K562 (cell line): ENCODE measurements at regions not wholly inside any gene's neighbourhood (a gene's known extent, or its start where the extent isn't known, plus 50 kb on each side); places are given as distances from the start of the nearest gene placed in this dataset.

Experiments
- ATAC-seq: fragments of 200-7000 bp; cut with Tn5 transposase; 3 replicates; pipeline ENCODE4 v1.9.1; 2020; ENCODE audit warnings: moderate library complexity
- BruUV-seq: library from RNA; stranded (reverse); fragments of 400-500 nt; replicated peaks from 2 replicates; lab custom pipeline; 2021; lab: Mats Ljungman, UMichigan
- CTCF ChIA-PET: fragments of 300-600 bp; formaldehyde crosslinking; extraction: SDS; loops from one replicate; lab custom pipeline; 2021; ENCODE audit warnings: low intra/inter-chr PET ratio; lab: Yijun Ruan, JAX
- POLR2A ChIA-PET: fragments of 300-600, 350-650 bp; sonication (Branson Sonifier 250); formaldehyde crosslinking; extraction: SDS; loops from one replicate; lab custom pipeline; 2021; ENCODE audit warnings: antibody characterized with exemption, inconsistent platforms; lab: Yijun Ruan, JAX
- DNase-seq, 4 experiments: peaks; one replicate each; pipeline versions ENCODE4 v3.0.0 to v3.0.0-alpha.2; 2011 to 2018; ENCODE audit warnings: low spot score in 3 of 4, mixed read lengths in 3 of 4; ENCODE audit errors: extremely low read depth in 1 of 4
- FAIRE-seq: peaks from 2 replicates; lab custom pipeline; 2011; peaks lifted over from hg19 to GRCh38; lab: Jason Lieb, UNC
- H2AFZ ChIP-seq: 2 replicates; pipeline ENCODE4 v1.6.0; 2011; ENCODE audit warnings: low read depth, low read length, control low read depth, inconsistent platforms
- H3K27ac ChIP-seq: fragments of 200-600 bp; 3 replicates; pipeline ENCODE4 v1.8.0; 2011; ENCODE audit warnings: low read depth, mild to moderate bottlenecking, control low read depth, inconsistent platforms, low read length, moderate library complexity, mixed read lengths; ENCODE audit errors: extremely low read depth
- H3K27me3 ChIP-seq, 2 experiments: fragments of 300-600 bp in 1 of 2; 2 replicates in 1 of 2; 3 replicates in 1 of 2; pipeline versions ENCODE4 v1.6.0 to v1.8.0; 2011; ENCODE audit warnings: inconsistent platforms in 2 of 2, low read length in 2 of 2, mild to moderate bottlenecking in 1 of 2, mixed read lengths in 1 of 2, moderate library complexity in 1 of 2; ENCODE audit not compliant: control insufficient read depth in 2 of 2, insufficient read depth in 2 of 2
- H3K36me3 ChIP-seq: fragments of 300-600 bp; 3 replicates; pipeline ENCODE4 v1.8.0; 2011; ENCODE audit warnings: mild to moderate bottlenecking, low read length, inconsistent platforms; ENCODE audit not compliant: control insufficient read depth, insufficient read depth
- H3K4me1 ChIP-seq, 2 experiments: fragments of 200-600 bp in 1 of 2; replicated peaks in 1 of 2; 2 replicates in 1 of 2; 3 replicates in 1 of 2; pipeline versions ENCODE4 v1.5.1 to v1.8.0; 2011; ENCODE audit warnings: inconsistent platforms in 2 of 2, low read length in 2 of 2, mild to moderate bottlenecking in 1 of 2, mixed read lengths in 1 of 2, moderate library complexity in 1 of 2; ENCODE audit not compliant: control insufficient read depth in 2 of 2, insufficient read depth in 2 of 2
- H3K4me2 ChIP-seq: 2 replicates; pipeline ENCODE4 v1.6.1; 2011; ENCODE audit warnings: low read length, control low read depth, inconsistent platforms, mixed read lengths; ENCODE audit not compliant: insufficient read depth
- H3K4me3 ChIP-seq: fragments of 200-600 bp; sonication (generic), shearing (Covaris generic); 2 replicates; pipeline ENCODE4 v1.5.1; 2016; ENCODE audit warnings: control low read depth, inconsistent platforms
- H3K79me2 ChIP-seq: fragments of 200-600 bp; 3 replicates; pipeline ENCODE4 v1.8.0; 2011; ENCODE audit warnings: low read length, inconsistent platforms; ENCODE audit not compliant: control insufficient read depth, insufficient read depth
- H3K9ac ChIP-seq, 2 experiments: 2 replicates each; pipeline versions ENCODE4 v1.6.0 to v1.6.1; 2011; ENCODE audit warnings: low read depth in 2 of 2, low read length in 2 of 2, control low read depth in 1 of 2, inconsistent platforms in 1 of 2, mild to moderate bottlenecking in 1 of 2, mixed read lengths in 1 of 2; ENCODE audit not compliant: insufficient read depth in 1 of 2
- H3K9me1 ChIP-seq: one replicate; pipeline ENCODE4 v1.6.0; 2011; ENCODE audit warnings: inconsistent platforms, mild to moderate bottlenecking, low read length, moderate library complexity; ENCODE audit not compliant: control insufficient read depth, insufficient read depth
- H3K9me3 ChIP-seq: replicated peaks from 2 replicates; pipeline ENCODE4 v1.5.1; 2011; ENCODE audit warnings: low read depth, low read length, inconsistent platforms; ENCODE audit not compliant: control insufficient read depth, insufficient read depth
- H4K20me1 ChIP-seq: replicated peaks from 2 replicates; pipeline ENCODE4 v1.6.1; 2011; ENCODE audit warnings: low read length, inconsistent platforms, mixed read lengths; ENCODE audit not compliant: control insufficient read depth, insufficient read depth
- FOXP1 ChIP-seq: sonication (generic); formaldehyde crosslinking; IDR thresholded peaks from 2 replicates; pipeline ENCODE4 v1.8.0; 2022; ENCODE audit warnings: mild to moderate bottlenecking, missing genetic modification reagents
- HNRNPLL ChIP-seq: fragments of 200-400 bp; formaldehyde crosslinking; IDR thresholded peaks from 2 replicates; pipeline ENCODE4 v1.6.1; 2017; ENCODE audit warnings: low read length, low read depth, mild to moderate bottlenecking; ENCODE audit not compliant: poor library complexity, severe bottlenecking
- KDM2B ChIP-seq: fragments of 250-450 bp; sonication (Bioruptor Pico); IDR thresholded peaks from 2 replicates; pipeline ENCODE4 v1.8.0; 2021; ENCODE audit warnings: mild to moderate bottlenecking, moderate library complexity
- LCOR ChIP-seq: sonication (generic); formaldehyde crosslinking; IDR thresholded peaks from 2 replicates; pipeline ENCODE4 v1.8.0; 2022; ENCODE audit warnings: mild to moderate bottlenecking, missing genetic modification reagents
- MCM7 ChIP-seq, 2 experiments: fragments of 450-650 bp; IDR thresholded peaks; 2 replicates each; pipeline ENCODE4 v1.6.1; 2016 to 2018
- MTA2 ChIP-seq: fragments of 450-650 bp; IDR thresholded peaks from 2 replicates; pipeline ENCODE4 v1.6.1; 2016; ENCODE audit warnings: low read depth
- NCOA1 ChIP-seq: fragments of 450-650 bp; IDR thresholded peaks from 2 replicates; pipeline ENCODE4 v1.6.1; 2016; ENCODE audit warnings: low read depth
- NRF1 ChIP-seq, 2 experiments: fragments of 450-650 bp; IDR thresholded peaks in 1 of 2; conservative IDR thresholded peaks in 1 of 2; 2 replicates each; pipeline ENCODE4 v1.6.1; 2014; ENCODE audit warnings: mild to moderate bottlenecking in 2 of 2
- POLR3G ChIP-seq: IDR thresholded peaks from 2 replicates; pipeline ENCODE4 v1.6.1; 2011; ENCODE audit not compliant: insufficient read length, insufficient replicate concordance; ENCODE audit errors: extremely low read depth
- PRPF4 ChIP-seq: fragments of 200-400 bp; formaldehyde crosslinking; IDR thresholded peaks from one replicate; pipeline ENCODE4 v1.6.1; 2017; ENCODE audit warnings: low read length, low read depth, mild to moderate bottlenecking; ENCODE audit not compliant: insufficient read depth, poor library complexity, severe bottlenecking
- SMAD2 ChIP-seq: fragments of 150-350 bp; IDR thresholded peaks from 2 replicates; pipeline ENCODE4 v1.6.1; 2014; ENCODE audit warnings: low read depth, mild to moderate bottlenecking, low read length
- TAL1 ChIP-seq: fragments of 450-650 bp; IDR thresholded peaks from 2 replicates; pipeline ENCODE4 v1.6.1; 2016; ENCODE audit warnings: mild to moderate bottlenecking
- ZEB2 ChIP-seq: fragments of 450-650 bp; IDR thresholded peaks from 2 replicates; pipeline ENCODE4 v1.6.1; 2016
- WGBS: fragments of 100-300 bp; shearing (Covaris generic); methylation state at CpG from one replicate; pipeline ENCODE4 v1.1.6; 2016; ENCODE audit warnings: low coverage, mixed read lengths; ENCODE audit not compliant: insufficient coverage; ENCODE audit errors: missing lambda C conversion rate; 5-methylcytosine and 5-hydroxymethylcytosine counted together
- in situ Hi-C: fragments of 300-500 bp; cut with MboI; formaldehyde crosslinking; loops from 4 replicates; pipeline ENCODE4 v1.15.0; 2018; ENCODE audit warnings: inconsistent platforms, mixed read lengths
- intact Hi-C: fragments of 100-400 bp; cut with micrococcal nuclease; formaldehyde crosslinking; loops from 2 replicates; pipeline ENCODE4 v1.14.2; 2022
- TF ChIP-seq, protein P1 (sequence below): fragments of 250-450 bp; sonication (Bioruptor Pico); IDR thresholded peaks from 2 replicates; pipeline ENCODE4 v1.9.0; 2021; ENCODE audit warnings: mild to moderate bottlenecking
- TF ChIP-seq, protein P2 (sequence below): fragments of 450-650 bp; conservative IDR thresholded peaks from 2 replicates; pipeline ENCODE4 v1.6.1; 2016; ENCODE audit warnings: missing genetic modification characterization, low read depth, mild to moderate bottlenecking, missing compliant biosample characterization, moderate library complexity
- TF ChIP-seq, protein P3 (sequence below), 2 experiments: fragments of 450-650 bp; IDR thresholded peaks; 2 replicates each; pipeline ENCODE4 v1.6.1; 2016
- TF ChIP-seq, protein P4 (sequence below): fragments of 250-450 bp; sonication (Bioruptor Pico); IDR thresholded peaks from 2 replicates; pipeline ENCODE4 v1.4.0; 2020
- TF ChIP-seq, protein P5 (sequence below): fragments of 250-450 bp; sonication (Bioruptor Pico); IDR thresholded peaks from 2 replicates; pipeline ENCODE4 v1.8.0; 2021; ENCODE audit warnings: mild to moderate bottlenecking, moderate library complexity

- H3K4me2 ChIP-seq: no peak overlapping the region
- TF ChIP-seq, protein P1, sequence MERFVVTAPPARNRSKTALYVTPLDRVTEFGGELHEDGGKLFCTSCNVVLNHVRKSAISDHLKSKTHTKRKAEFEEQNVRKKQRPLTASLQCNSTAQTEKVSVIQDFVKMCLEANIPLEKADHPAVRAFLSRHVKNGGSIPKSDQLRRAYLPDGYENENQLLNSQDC (CRISPR knock-in tag): no peak
- TF ChIP-seq, protein P2, sequence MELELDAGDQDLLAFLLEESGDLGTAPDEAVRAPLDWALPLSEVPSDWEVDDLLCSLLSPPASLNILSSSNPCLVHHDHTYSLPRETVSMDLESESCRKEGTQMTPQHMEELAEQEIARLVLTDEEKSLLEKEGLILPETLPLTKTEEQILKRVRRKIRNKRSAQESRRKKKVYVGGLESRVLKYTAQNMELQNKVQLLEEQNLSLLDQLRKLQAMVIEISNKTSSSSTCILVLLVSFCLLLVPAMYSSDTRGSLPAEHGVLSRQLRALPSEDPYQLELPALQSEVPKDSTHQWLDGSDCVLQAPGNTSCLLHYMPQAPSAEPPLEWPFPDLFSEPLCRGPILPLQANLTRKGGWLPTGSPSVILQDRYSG (tag): no peak
- TF ChIP-seq, protein P3, sequence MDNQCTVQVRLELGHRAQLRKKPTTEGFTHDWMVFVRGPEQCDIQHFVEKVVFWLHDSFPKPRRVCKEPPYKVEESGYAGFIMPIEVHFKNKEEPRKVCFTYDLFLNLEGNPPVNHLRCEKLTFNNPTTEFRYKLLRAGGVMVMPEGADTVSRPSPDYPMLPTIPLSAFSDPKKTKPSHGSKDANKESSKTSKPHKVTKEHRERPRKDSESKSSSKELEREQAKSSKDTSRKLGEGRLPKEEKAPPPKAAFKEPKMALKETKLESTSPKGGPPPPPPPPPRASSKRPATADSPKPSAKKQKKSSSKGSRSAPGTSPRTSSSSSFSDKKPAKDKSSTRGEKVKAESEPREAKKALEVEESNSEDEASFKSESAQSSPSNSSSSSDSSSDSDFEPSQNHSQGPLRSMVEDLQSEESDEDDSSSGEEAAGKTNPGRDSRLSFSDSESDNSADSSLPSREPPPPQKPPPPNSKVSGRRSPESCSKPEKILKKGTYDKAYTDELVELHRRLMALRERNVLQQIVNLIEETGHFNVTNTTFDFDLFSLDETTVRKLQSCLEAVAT (IDR thresholded peaks at IDR 0.05): no peak
- TF ChIP-seq SMAD2 (no peak), POLR3G (no peak), KDM2B (no peak), PRPF4 (no peak), NCOA1 (no peak), FOXP1 (no peak), NRF1 (conservative IDR thresholded peaks at IDR 0.05 in 1 of 2, IDR thresholded peaks at IDR 0.05 in 1 of 2) (no peak), ZEB2 (no peak), MTA2 (no peak), TAL1 (no peak), MCM7 (IDR thresholded peaks at IDR 0.05) (no peak), HNRNPLL (no peak), LCOR (CRISPR knock-in tag) (no peak)
- TF ChIP-seq, protein P4, sequence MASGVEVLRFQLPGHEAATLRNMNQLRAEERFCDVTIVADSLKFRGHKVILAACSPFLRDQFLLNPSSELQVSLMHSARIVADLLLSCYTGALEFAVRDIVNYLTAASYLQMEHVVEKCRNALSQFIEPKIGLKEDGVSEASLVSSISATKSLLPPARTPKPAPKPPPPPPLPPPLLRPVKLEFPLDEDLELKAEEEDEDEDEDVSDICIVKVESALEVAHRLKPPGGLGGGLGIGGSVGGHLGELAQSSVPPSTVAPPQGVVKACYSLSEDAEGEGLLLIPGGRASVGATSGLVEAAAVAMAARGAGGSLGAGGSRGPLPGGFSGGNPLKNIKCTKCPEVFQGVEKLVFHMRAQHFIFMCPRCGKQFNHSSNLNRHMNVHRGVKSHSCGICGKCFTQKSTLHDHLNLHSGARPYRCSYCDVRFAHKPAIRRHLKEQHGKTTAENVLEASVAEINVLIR (CRISPR knock-in tag): no peak
- TF ChIP-seq, protein P5, sequence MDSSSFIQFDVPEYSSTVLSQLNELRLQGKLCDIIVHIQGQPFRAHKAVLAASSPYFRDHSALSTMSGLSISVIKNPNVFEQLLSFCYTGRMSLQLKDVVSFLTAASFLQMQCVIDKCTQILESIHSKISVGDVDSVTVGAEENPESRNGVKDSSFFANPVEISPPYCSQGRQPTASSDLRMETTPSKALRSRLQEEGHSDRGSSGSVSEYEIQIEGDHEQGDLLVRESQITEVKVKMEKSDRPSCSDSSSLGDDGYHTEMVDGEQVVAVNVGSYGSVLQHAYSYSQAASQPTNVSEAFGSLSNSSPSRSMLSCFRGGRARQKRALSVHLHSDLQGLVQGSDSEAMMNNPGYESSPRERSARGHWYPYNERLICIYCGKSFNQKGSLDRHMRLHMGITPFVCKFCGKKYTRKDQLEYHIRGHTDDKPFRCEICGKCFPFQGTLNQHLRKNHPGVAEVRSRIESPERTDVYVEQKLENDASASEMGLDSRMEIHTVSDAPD: no peak
- no peak overlapping the region for H3K27ac ChIP-seq
- DNase-seq (no peak), FAIRE-seq (no peak), ATAC-seq (no peak)
- H3K36me3 ChIP-seq: no peaks in the 10 kb centered on the region
- H2AFZ ChIP-seq: no peak overlapping the region
- in situ Hi-C loops (no loop called here), intact Hi-C loops (no loop called here)
- no peaks in the 10 kb centered on the region for H3K4me1 ChIP-seq
- no TSS peak for BruUV-seq
- 0% methylated on average over 3 of the region's 6 CpGs for WGBS
- no peaks in the 10 kb centered on the region for H3K9me1 ChIP-seq
- H3K4me3 ChIP-seq: no peak overlapping the region
- CTCF ChIA-PET: no interaction called here
- peaks cover 0 to 34% of the 10 kb centered on the region in 2 experiments; a peak in 3 of 5 replicates for H3K27me3 ChIP-seq
- no peak overlapping the region for H3K9ac ChIP-seq
- no peaks in the 10 kb centered on the region for H3K79me2 ChIP-seq
- H3K9me3 ChIP-seq: no peaks in the 10 kb centered on the region
- POLR2A ChIA-PET: no interaction called here
- no peaks in the 10 kb centered on the region for H4K20me1 ChIP-seq
Measured at GRCh38 chr14:65794674-65795279, 382.2 kb downstream of the FUT8 start.
